ENCODE measurements at regions not wholly inside any gene's neighbourhood (a gene's known extent, or its start where the extent isn't known, plus 50 kb on each side); places are given as distances from the start of the nearest gene placed in this dataset.
A peak's percentile ranks its signal among the peaks of the same experiment; 100 is the strongest.

DNA sequence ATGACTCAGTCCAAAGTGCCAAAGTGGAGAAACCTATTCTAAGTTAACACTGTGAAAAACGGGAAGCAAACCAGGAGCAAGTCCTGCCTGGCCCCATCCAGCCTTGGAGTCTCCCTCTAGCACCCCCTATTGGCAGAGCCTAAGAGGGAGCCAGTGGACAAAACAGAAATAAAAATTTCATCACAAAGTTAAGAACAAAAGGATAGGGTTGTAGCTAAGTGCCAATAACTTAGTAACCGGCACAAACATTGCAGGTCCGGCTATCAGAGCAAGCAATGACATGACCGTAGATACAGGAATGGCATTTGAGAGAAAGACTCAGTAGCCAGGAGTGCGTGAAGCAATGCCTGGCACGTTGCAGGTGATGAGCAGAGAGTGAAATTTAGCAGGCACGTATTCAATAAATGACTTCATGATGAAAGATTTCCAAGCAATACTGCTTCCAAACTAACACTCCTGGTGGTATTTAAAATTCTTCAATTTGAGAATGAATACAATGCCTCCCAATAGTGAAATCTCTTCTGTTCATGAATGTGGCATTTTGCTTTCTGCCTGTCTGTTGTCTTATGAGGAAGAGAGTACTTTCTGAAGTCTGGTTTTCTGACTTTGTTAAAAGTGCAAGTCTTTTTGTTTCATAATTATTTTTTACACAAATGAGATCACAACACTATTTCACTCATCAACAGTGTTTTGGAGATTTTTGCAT is 391.0 kb downstream of the OMA1 start:
- no peak overlapping the region for H3K27ac Mint-ChIP-seq
- Histone ChIP-seq H2AFZ (ENCODE audit: insufficient read depth, low read depth, low read length, poor library complexity, severe bottlenecking) (no peak overlapping the region), H3K4me3 (replicated peaks in 1 of 3; ENCODE audit: low read depth in 2 of 3, low read length in 3 of 3) (no peak overlapping the region), H3K4me1 (ENCODE audit: control insufficient read depth in 1 of 2, insufficient read depth in 2 of 2, low read length in 2 of 2) (no peaks in the 10 kb centered on the region), H3K79me2 (ENCODE audit: insufficient read depth, low read length) (no peaks in the 10 kb centered on the region), H4K20me1 (ENCODE audit: insufficient read depth, low read length) (no peaks in the 10 kb centered on the region), H3K36me3 (replicated peaks in 1 of 2; ENCODE audit: control insufficient read depth in 1 of 2, insufficient read depth in 2 of 2, low read length in 2 of 2) (no peaks in the 10 kb centered on the region), H3K9me3 (replicated peaks in 1 of 2; ENCODE audit: control insufficient read depth in 1 of 2, insufficient read depth in 1 of 2, low read length in 2 of 2) (no peaks in the 10 kb centered on the region), H3K4me2 (replicated peaks; ENCODE audit: extremely low read depth, low read length, poor library complexity, severe bottlenecking) (no peak overlapping the region), H3K27me3 (ENCODE audit: control insufficient read depth in 2 of 2, insufficient read depth in 2 of 2, low read length in 2 of 2) (no peaks in the 10 kb centered on the region), H3K9ac (ENCODE audit: insufficient read depth, low read length, poor library complexity, severe bottlenecking) (no peak overlapping the region), H3K27ac (ENCODE audit: low read depth in 1 of 2, low read length in 2 of 2) (no peak overlapping the region)
- H3K9me3 Mint-ChIP-seq: peaks cover 0 to 2% (median 0%) of the 10 kb centered on the region in 7 donors
- no peaks in the 10 kb centered on the region for H3K36me3 Mint-ChIP-seq
- intact Hi-C loops (cut with micrococcal nuclease): no loop called here
- peak; percentile 53 for TF ChIP-seq CTCF (IDR thresholded peaks at IDR 0.05)
- no peak overlapping the region for H3K4me3 Mint-ChIP-seq
- H3K4me1 Mint-ChIP-seq: no peaks in the 10 kb centered on the region
- 70% methylated on average over 4 of the region's 7 CpGs for WGBS (ENCODE audit: insufficient coverage)
- peaks cover 0 to 1% (median 0%) of the 10 kb centered on the region in 3 donors for H3K27me3 Mint-ChIP-seq (ENCODE audit: low read depth in 3 of 3)
- peak in 2 of 3 donors; percentile 0 to 20 for DNase-seq

DNA sequence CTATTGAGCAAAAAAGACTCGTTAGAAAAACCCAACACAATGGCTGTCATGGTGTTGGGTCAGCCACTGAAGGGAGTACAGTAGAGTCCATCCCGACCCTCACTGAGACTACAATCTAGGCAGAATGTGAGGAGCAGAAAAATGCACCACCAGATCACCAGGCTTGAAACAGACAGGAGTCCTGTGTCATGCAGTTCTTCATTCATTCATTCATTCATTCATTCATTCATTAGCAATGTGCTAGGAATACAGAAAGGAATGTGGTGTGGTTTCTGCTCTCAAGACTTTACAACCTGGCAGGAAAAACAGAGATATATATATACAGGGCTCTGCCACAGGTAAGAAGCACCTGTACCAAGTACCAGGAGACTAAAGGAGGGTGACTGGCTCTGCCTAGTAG is 392.3 kb downstream of the OMA1 start:
- Histone ChIP-seq H3K9me3 (replicated peaks in 1 of 2; ENCODE audit: control insufficient read depth in 1 of 2, insufficient read depth in 1 of 2, low read length in 2 of 2) (no peaks in the 10 kb centered on the region), H4K20me1 (ENCODE audit: insufficient read depth, low read length) (no peaks in the 10 kb centered on the region), H3K4me1 (ENCODE audit: control insufficient read depth in 1 of 2, insufficient read depth in 2 of 2, low read length in 2 of 2) (no peaks in the 10 kb centered on the region), H3K4me2 (replicated peaks; ENCODE audit: extremely low read depth, low read length, poor library complexity, severe bottlenecking) (no peak overlapping the region), H3K36me3 (replicated peaks in 1 of 2; ENCODE audit: control insufficient read depth in 1 of 2, insufficient read depth in 2 of 2, low read length in 2 of 2) (no peaks in the 10 kb centered on the region), H3K79me2 (ENCODE audit: insufficient read depth, low read length) (no peaks in the 10 kb centered on the region), H3K9ac (ENCODE audit: insufficient read depth, low read length, poor library complexity, severe bottlenecking) (no peak overlapping the region), H2AFZ (ENCODE audit: insufficient read depth, low read depth, low read length, poor library complexity, severe bottlenecking) (no peak overlapping the region), H3K4me3 (replicated peaks in 1 of 3; ENCODE audit: low read depth in 2 of 3, low read length in 3 of 3) (no peak overlapping the region), H3K27ac (ENCODE audit: low read depth in 1 of 2, low read length in 2 of 2) (no peak overlapping the region), H3K27me3 (ENCODE audit: control insufficient read depth in 2 of 2, insufficient read depth in 2 of 2, low read length in 2 of 2) (no peaks in the 10 kb centered on the region)
- H3K36me3 Mint-ChIP-seq: no peaks in the 10 kb centered on the region
- WGBS (ENCODE audit: insufficient coverage): no CpG with 5 or more reads among the region's 2 CpGs
- intact Hi-C loops (cut with micrococcal nuclease): no loop called here
- no peak for DNase-seq
- TF ChIP-seq CTCF (IDR thresholded peaks at IDR 0.05): no peak
- peaks cover 0 to 1% (median 0%) of the 10 kb centered on the region in 3 donors for H3K27me3 Mint-ChIP-seq (ENCODE audit: low read depth in 3 of 3)
- no peak overlapping the region for H3K27ac Mint-ChIP-seq
- H3K4me1 Mint-ChIP-seq: no peaks in the 10 kb centered on the region
- H3K4me3 Mint-ChIP-seq: no peak overlapping the region
- H3K9me3 Mint-ChIP-seq: peaks cover 0 to 4% (median 0%) of the 10 kb centered on the region in 7 donors
